ENCODE measurements at regions not wholly inside any gene's neighbourhood (a gene's known extent, or its start where the extent isn't known, plus 50 kb on each side); places are given as distances from the start of the nearest gene placed in this dataset.
"Not testable (repeated sequence)": the region's sequence is repeated elsewhere in the genome, so short reads cannot be mapped to it uniquely, and the experiment has no call there.

- ChIA-PET POLR2A (no interaction called here), CTCF (interaction anchor here (1.5 kb wide), 1 partner anchor 11 kb away, joined by 4 read pairs; no protein-coding TSS in a partner anchor)
- H3K27ac ChIP-seq: peak overlapping the region in 1 of 2 experiments; percentile 33; a peak in 2 of 6 replicates
- no peak for FAIRE-seq
- H3K4me2 ChIP-seq: no peak overlapping the region
- H3K9me3 ChIP-seq: peaks cover 12% of the 10 kb centered on the region; the same call in 2 of the 3 replicates
- H3K4me3 ChIP-seq: no peak overlapping the region
- no peak for ATAC-seq
- TF ChIP-seq MYC (IDR thresholded peaks at IDR 0.05; ENCODE audit: borderline replicate concordance, low read length) (no peak), FOSL2 (IDR thresholded peaks at IDR 0.05) (no peak), FOSL2 (CRISPR knock-in tag; IDR thresholded peaks at IDR 0.05) (no peak), HMGXB4 (CRISPR knock-in tag; IDR thresholded peaks at IDR 0.05; ENCODE audit: borderline replicate concordance) (no peak), EP300 (IDR thresholded peaks at IDR 0.05) (no peak), NPAS2 (CRISPR knock-in tag; IDR thresholded peaks at IDR 0.05; ENCODE audit: borderline replicate concordance) (no peak), PHF8 (IDR thresholded peaks at IDR 0.05; ENCODE audit: borderline replicate concordance, low read depth) (no peak), HOXA7 (CRISPR knock-in tag; IDR thresholded peaks at IDR 0.05) (no peak), EHF (CRISPR knock-in tag; IDR thresholded peaks at IDR 0.05) (no peak)
- no peaks in the 10 kb centered on the region for H3K4me1 ChIP-seq
- DNase-seq (ENCODE audit: low read depth in 1 of 2, low spot score in 1 of 2): no peak
Measured at GRCh38 chr4:141356963-141357335, 136.3 kb downstream of the ZNF330 start.

- CTCF ChIA-PET: interaction anchor here (0.6 kb wide), 1 partner anchor 9 kb away, joined by 3 read pairs; no protein-coding TSS in a partner anchor
Measured at GRCh38 chr4:141368241-141368640, 147.5 kb downstream of the ZNF330 start.

GRCh38 chr4:141371206-141371605 lies 150.5 kb downstream of the ZNF330 start:
- no peak overlapping the region for H3K4me3 ChIP-seq
- no peak for DNase-seq (ENCODE audit: low read depth in 1 of 2, low spot score in 1 of 2)
- no peak for FAIRE-seq
- TF ChIP-seq ZNF302 (CRISPR knock-in tag; IDR thresholded peaks at IDR 0.05) (no peak), TFCP2L1 (CRISPR knock-in tag; IDR thresholded peaks at IDR 0.05) (no peak), FOXS1 (CRISPR knock-in tag; IDR thresholded peaks at IDR 0.05) (no peak), ZFP36 (IDR thresholded peaks at IDR 0.05; ENCODE audit: borderline replicate concordance, partially characterized antibody) (no peak), RNF2 (IDR thresholded peaks at IDR 0.05; ENCODE audit: borderline replicate concordance, low read depth) (no peak), HEYL (CRISPR knock-in tag; IDR thresholded peaks at IDR 0.05) (no peak), SREBF2 (IDR thresholded peaks at IDR 0.05) (no peak), HMGXB4 (CRISPR knock-in tag; IDR thresholded peaks at IDR 0.05; ENCODE audit: borderline replicate concordance) (no peak), HES2 (IDR thresholded peaks at IDR 0.05) (no peak), BCL3 (IDR thresholded peaks at IDR 0.05) (no peak), EP300 (IDR thresholded peaks at IDR 0.05) (no peak), CBX8 (IDR thresholded peaks at IDR 0.05) (no peak), RFX5 (IDR thresholded peaks at IDR 0.05) (no peak), KDM5A (IDR thresholded peaks at IDR 0.05) (no peak), NR3C1 (IDR thresholded peaks at IDR 0.05) (no peak)
- 75% methylated on average over 3 of the region's 3 CpGs for WGBS (ENCODE audit: missing lambda C conversion rate)
- CTCF ChIA-PET: interaction anchor here (0.8 kb wide), 1 partner anchor 25 kb away, joined by 3 read pairs; no protein-coding TSS in a partner anchor
- H3K4me2 ChIP-seq: no peak overlapping the region
- ATAC-seq: no peak
- no peak overlapping the region for H3K27ac ChIP-seq
- peaks cover 5% of the 10 kb centered on the region; the same call in 2 of the 3 replicates for H3K4me1 ChIP-seq
- H3K9me3 ChIP-seq: peaks cover 7% of the 10 kb centered on the region; the same call in 2 of the 3 replicates
- POLR2A ChIA-PET: no interaction called here

More at GRCh38 chr4:141368241-141368640, 147.5 kb downstream of the ZNF330 start:
- H3K9me3 ChIP-seq; H3K4me2 ChIP-seq; ATAC-seq; H3K27ac ChIP-seq; H3K4me1 ChIP-seq; H3K4me3 ChIP-seq; POLR2A ChIA-PET; DNase-seq (ENCODE audit: low read depth in 1 of 2, low spot score in 1 of 2); FAIRE-seq: not testable (repeated sequence)
- 65% methylated on average over 2 of the region's 3 CpGs for WGBS (ENCODE audit: missing lambda C conversion rate)
